Hepatocyte (in vitro differentiated cells): ENCODE measurements at regions not wholly inside any gene's neighbourhood (a gene's known extent, or its start where the extent isn't known, plus 50 kb on each side); places are given as distances from the start of the nearest gene placed in this dataset.

Source experiments
- DNase-seq: peaks from one replicate; pipeline ENCODE4 v3.0.0-alpha.2; 2016; ENCODE audit warnings: low spot score
- H2AFZ ChIP-seq: fragments of 200-600 bp; sonication (generic); 2 replicates; pipeline ENCODE4 v1.6.0; 2016; ENCODE audit warnings: antibody characterized with exemption, mild to moderate bottlenecking
- H3K27ac ChIP-seq: fragments of 200-600 bp; sonication (generic); 2 replicates; pipeline ENCODE4 v1.5.1; 2016; ENCODE audit warnings: mild to moderate bottlenecking
- H3K27me3 ChIP-seq: fragments of 200-600 bp; sonication (generic); 2 replicates; pipeline ENCODE4 v1.6.1; 2016
- H3K36me3 ChIP-seq: fragments of 200-600 bp; sonication (generic); replicated peaks from 2 replicates; pipeline ENCODE4 v1.5.1; 2016; ENCODE audit warnings: low read depth; ENCODE audit not compliant: insufficient read depth
- H3K4me1 ChIP-seq: fragments of 200-600 bp; sonication (generic); 2 replicates; pipeline ENCODE4 v1.5.1; 2016; ENCODE audit warnings: mild to moderate bottlenecking, moderate library complexity; ENCODE audit not compliant: insufficient read depth
- H3K4me2 ChIP-seq: fragments of 200-600 bp; sonication (generic); 2 replicates; pipeline ENCODE4 v1.6.0; 2016
- H3K4me3 ChIP-seq: fragments of 200-600 bp; sonication (generic); 2 replicates; pipeline ENCODE4 v1.5.1; 2016; ENCODE audit warnings: mild to moderate bottlenecking
- H3K79me2 ChIP-seq: fragments of 200-600 bp; sonication (generic); 2 replicates; pipeline ENCODE4 v1.6.0; 2017; ENCODE audit warnings: mild to moderate bottlenecking
- H3K9me2 ChIP-seq: fragments of 200-600 bp; sonication (generic); replicated peaks from 2 replicates; pipeline ENCODE4 v1.6.0; 2017; ENCODE audit warnings: mild to moderate bottlenecking; ENCODE audit not compliant: insufficient read depth
- H3K9me3 ChIP-seq: fragments of 200-600 bp; sonication (generic); 2 replicates; pipeline ENCODE4 v1.5.1; 2016; ENCODE audit warnings: low read depth, mild to moderate bottlenecking
- H4K20me1 ChIP-seq: fragments of 200-600 bp; sonication (generic); 2 replicates; pipeline ENCODE4 v1.6.0; 2016; ENCODE audit warnings: mild to moderate bottlenecking; ENCODE audit not compliant: insufficient read depth, poor library complexity, severe bottlenecking
- CTCF ChIP-seq: fragments of 200-600 bp; sonication (generic); IDR thresholded peaks from 2 replicates; pipeline ENCODE4 v1.5.1; 2016; ENCODE audit warnings: antibody characterized with exemption, mild to moderate bottlenecking; ENCODE audit not compliant: poor library complexity
- EZH2 ChIP-seq: fragments of 200-600 bp; sonication (generic); IDR thresholded peaks from 2 replicates; pipeline ENCODE4 v1.6.1; 2016; ENCODE audit warnings: antibody characterized with exemption, mild to moderate bottlenecking, borderline replicate concordance
- EZH2phosphoT487 ChIP-seq: fragments of 200-600 bp; sonication (generic); IDR thresholded peaks from one replicate; pipeline ENCODE4 v1.6.1; 2018; ENCODE audit warnings: antibody characterized with exemption, mild to moderate bottlenecking, low read depth, moderate library complexity; ENCODE audit not compliant: unreplicated experiment, severe bottlenecking
- WGBS: methylation state at CpG from one replicate; pipeline ENCODE4 v1.1.6; 2016; ENCODE audit warnings: low lambda C conversion rate; ENCODE audit errors: missing lambda C conversion rate; 5-methylcytosine and 5-hydroxymethylcytosine counted together

GRCh38 chr20:10925767-10926166, 252.0 kb upstream of the JAG1 start:
- TF ChIP-seq EZH2phosphoT487 = no peak
- TF ChIP-seq CTCF = no peak
- TF ChIP-seq EZH2 = no peak
- Histone ChIP-seq H3K4me2 (no peak overlapping the region), H3K4me1 (peaks cover 30% of the 10 kb centered on the region), H3K9me3 (no peaks in the 10 kb centered on the region), H3K9me2 (no peaks in the 10 kb centered on the region), H3K4me3 (no peak overlapping the region), H3K36me3 (no peaks in the 10 kb centered on the region), H3K79me2 (no peaks in the 10 kb centered on the region), H3K27ac (no peak overlapping the region), H2AFZ (no peak overlapping the region), H3K27me3 (no peaks in the 10 kb centered on the region), H4K20me1 (no peaks in the 10 kb centered on the region)
- DNase-seq = no peak
- 68% methylated on average over 3 of the region's 3 CpGs for WGBS

GRCh38 chr20:10927011-10927583, 253.3 kb upstream of the JAG1 start:
- Histone ChIP-seq H3K27me3 (no peaks in the 10 kb centered on the region), H3K36me3 (no peaks in the 10 kb centered on the region), H3K9me2 (no peaks in the 10 kb centered on the region), H3K4me3 (no peak overlapping the region), H3K4me1 (peaks cover 30% of the 10 kb centered on the region), H3K79me2 (no peaks in the 10 kb centered on the region), H4K20me1 (no peaks in the 10 kb centered on the region), H3K4me2 (no peak overlapping the region), H2AFZ (no peak overlapping the region), H3K9me3 (no peaks in the 10 kb centered on the region), H3K27ac (no peak overlapping the region)
- no peak for TF ChIP-seq CTCF
- TF ChIP-seq EZH2phosphoT487 = no peak
- TF ChIP-seq EZH2 = no peak
- no peak for DNase-seq
- WGBS = 91% methylated on average over 5 of the region's 5 CpGs

GRCh38 chr20:10927936-10928840, 254.4 kb upstream of the JAG1 start:
- peak overlapping the region; percentile 0 for H3K27ac ChIP-seq
- no peaks in the 10 kb centered on the region for H3K27me3 ChIP-seq
- no peak overlapping the region for H3K4me3 ChIP-seq
- H2AFZ ChIP-seq = no peak overlapping the region
- H3K36me3 ChIP-seq = no peaks in the 10 kb centered on the region
- WGBS = 67% methylated on average over 11 of the region's 11 CpGs
- H3K9me3 ChIP-seq = no peaks in the 10 kb centered on the region
- no peaks in the 10 kb centered on the region for H3K79me2 ChIP-seq
- TF ChIP-seq CTCF (no peak), EZH2 (no peak), EZH2phosphoT487 (no peak)
- peak overlapping the region; percentile 34 for H3K4me2 ChIP-seq
- peaks cover 20% of the 10 kb centered on the region for H3K4me1 ChIP-seq
- no peaks in the 10 kb centered on the region for H3K9me2 ChIP-seq
- H4K20me1 ChIP-seq = no peaks in the 10 kb centered on the region
- DNase-seq = no peak
